ENCODE measurements at regions not wholly inside any gene's neighbourhood (a gene's known extent, or its start where the extent isn't known, plus 50 kb on each side); places are given as distances from the start of the nearest gene placed in this dataset.
"Not testable (repeated sequence)": the region's sequence is repeated elsewhere in the genome, so short reads cannot be mapped to it uniquely, and the experiment has no call there.

GRCh38 chr10:107952649-107953556 is 788.4 kb upstream of the SORCS1 start:
- H3K9me3 ChIP-seq, result no peaks in the 10 kb centered on the region
- intact Hi-C loops (cut with DNase I), result no loop called here
- H3K4me1 ChIP-seq, result peaks cover 0 to 2% (median 0%) of the 10 kb centered on the region in 4 donors
- TF ChIP-seq POLR2A (IDR thresholded peaks at IDR 0.05) (no peak), POLR2AphosphoS5 (IDR thresholded peaks at IDR 0.05) (no peak), EP300 (IDR thresholded peaks at IDR 0.05) (no peak), CTCF (IDR thresholded peaks at IDR 0.05) (no peak)
- no peak overlapping the region for H3K4me3 ChIP-seq
- no peak for DNase-seq
- no peak overlapping the region for H3K27ac ChIP-seq
- no peaks in the 10 kb centered on the region for H3K36me3 ChIP-seq
- WGBS, 2 donors, result 46 to 52% methylated on average over 6 of the region's 6 CpGs
- H3K27me3 ChIP-seq, result no peaks in the 10 kb centered on the region

GRCh38 chr10:107950411-107951062 is 786.0 kb upstream of the SORCS1 start:
- intact Hi-C loops (cut with DNase I); H3K36me3 ChIP-seq; H3K4me1 ChIP-seq; DNase-seq; H3K4me3 ChIP-seq; H3K27ac ChIP-seq; H3K9me3 ChIP-seq; H3K27me3 ChIP-seq: not testable (repeated sequence)
- WGBS, 2 donors, result 95% methylated on average over 33 of the region's 33 CpGs

GRCh38 chr10:107942826-107943225 is 778.3 kb upstream of the SORCS1 start:
- Histone ChIP-seq H3K36me3 (no peaks in the 10 kb centered on the region), H3K9me3 (no peaks in the 10 kb centered on the region), H3K4me3 (no peak overlapping the region), H3K4me1 (no peaks in the 10 kb centered on the region), H3K27me3 (no peaks in the 10 kb centered on the region), H3K27ac (no peak overlapping the region)
- no peak for TF ChIP-seq CTCF (IDR thresholded peaks at IDR 0.05)
- TF ChIP-seq EP300 (IDR thresholded peaks at IDR 0.05), result no peak
- no peak for TF ChIP-seq POLR2AphosphoS5 (IDR thresholded peaks at IDR 0.05)
- TF ChIP-seq POLR2A (IDR thresholded peaks at IDR 0.05), result no peak
- intact Hi-C loops (cut with DNase I), result no loop called here
- no peak for DNase-seq

- intact Hi-C loops (cut with DNase I), result no loop called here
- Histone ChIP-seq H3K36me3 (no peaks in the 10 kb centered on the region), H3K4me3 (no peak overlapping the region), H3K27ac (no peak overlapping the region), H3K9me3 (no peaks in the 10 kb centered on the region), H3K27me3 (no peaks in the 10 kb centered on the region), H3K4me1 (no peaks in the 10 kb centered on the region)
- no peak for DNase-seq
- TF ChIP-seq POLR2AphosphoS5 (IDR thresholded peaks at IDR 0.05) (no peak), POLR2A (IDR thresholded peaks at IDR 0.05) (no peak), EP300 (IDR thresholded peaks at IDR 0.05) (no peak), CTCF (IDR thresholded peaks at IDR 0.05) (no peak)
- 91 to 93% methylated on average over 2 of the region's 2 CpGs for WGBS, 2 donors
Measured at GRCh38 chr10:107933076-107933475, 768.6 kb upstream of the SORCS1 start.

GRCh38 chr10:107931808-107932207 is 767.3 kb upstream of the SORCS1 start:
- WGBS, 2 donors, result 81 to 88% methylated on average over 1 of the region's 1 CpG
- intact Hi-C loops (cut with DNase I), result no loop called here
- H3K4me3 ChIP-seq, result no peak overlapping the region
- no peaks in the 10 kb centered on the region for H3K36me3 ChIP-seq
- H3K4me1 ChIP-seq, result no peaks in the 10 kb centered on the region
- no peaks in the 10 kb centered on the region for H3K9me3 ChIP-seq
- no peak for DNase-seq
- H3K27me3 ChIP-seq, result no peaks in the 10 kb centered on the region
- TF ChIP-seq CTCF (IDR thresholded peaks at IDR 0.05), result no peak
- TF ChIP-seq POLR2A (IDR thresholded peaks at IDR 0.05), result no peak
- TF ChIP-seq POLR2AphosphoS5 (IDR thresholded peaks at IDR 0.05), result no peak
- TF ChIP-seq EP300 (IDR thresholded peaks at IDR 0.05), result no peak
- no peak overlapping the region for H3K27ac ChIP-seq
